KMS-11 (cell line): ENCODE measurements at regions not wholly inside any gene's neighbourhood (a gene's known extent, or its start where the extent isn't known, plus 50 kb on each side); places are given as distances from the start of the nearest gene placed in this dataset.

Experiments used
- H2AFZ ChIP-seq: fragments of 200-600 bp; sonication (generic); 2 replicates; pipeline ENCODE4 v1.6.1; 2016; ENCODE audit warnings: antibody characterized with exemption, mixed run types, low read depth
- H3K27ac ChIP-seq: fragments of 200-600 bp; sonication (generic); 2 replicates; pipeline ENCODE4 v1.6.1; 2016; ENCODE audit warnings: mild to moderate bottlenecking, mixed run types
- H3K27me3 ChIP-seq: fragments of 200-600 bp; sonication (generic); 2 replicates; pipeline ENCODE4 v1.6.1; 2017; ENCODE audit warnings: mild to moderate bottlenecking, low read depth, mixed run types, moderate library complexity; ENCODE audit not compliant: insufficient read depth
- H3K36me3 ChIP-seq: fragments of 200-600 bp; sonication (generic); 2 replicates; pipeline ENCODE4 v1.6.1; 2017; ENCODE audit warnings: mild to moderate bottlenecking, mixed run types; ENCODE audit not compliant: insufficient read depth
- H3K4me1 ChIP-seq: fragments of 200-600 bp; sonication (generic); 2 replicates; pipeline ENCODE4 v1.6.1; 2016; ENCODE audit warnings: mild to moderate bottlenecking, low read depth, mixed run types; ENCODE audit not compliant: poor library complexity, severe bottlenecking
- H3K4me2 ChIP-seq: fragments of 200-600 bp; sonication (generic); 2 replicates; pipeline ENCODE4 v1.7.0; 2016; ENCODE audit warnings: mild to moderate bottlenecking, mixed run types
- H3K4me3 ChIP-seq: fragments of 200-600 bp; sonication (generic); IDR thresholded peaks from 2 replicates; pipeline ENCODE4 v1.6.1; 2017; ENCODE audit warnings: low read depth, low read length, mixed read lengths; ENCODE audit not compliant: insufficient read depth
- H3K79me2 ChIP-seq: fragments of 200-600 bp; sonication (generic); 2 replicates; pipeline ENCODE4 v1.6.1; 2016; ENCODE audit warnings: low read depth, mixed run types; ENCODE audit not compliant: insufficient read depth
- H3K9ac ChIP-seq: fragments of 200-600 bp; sonication (generic); 2 replicates; pipeline ENCODE4 v1.6.1; 2016; ENCODE audit warnings: mild to moderate bottlenecking, mixed run types
- H4K20me1 ChIP-seq: fragments of 200-600 bp; sonication (generic); 2 replicates; pipeline ENCODE4 v1.6.1; 2016; ENCODE audit warnings: mild to moderate bottlenecking, mixed run types; ENCODE audit not compliant: insufficient read depth
- TF ChIP-seq, protein P1 (sequence below): fragments of 200-600 bp; sonication (generic); conservative IDR thresholded peaks from 2 replicates; pipeline ENCODE4 v1.6.1; 2017; ENCODE audit warnings: low read depth, mild to moderate bottlenecking, antibody characterized with exemption, low read length, moderate library complexity, mixed read lengths

DNA sequence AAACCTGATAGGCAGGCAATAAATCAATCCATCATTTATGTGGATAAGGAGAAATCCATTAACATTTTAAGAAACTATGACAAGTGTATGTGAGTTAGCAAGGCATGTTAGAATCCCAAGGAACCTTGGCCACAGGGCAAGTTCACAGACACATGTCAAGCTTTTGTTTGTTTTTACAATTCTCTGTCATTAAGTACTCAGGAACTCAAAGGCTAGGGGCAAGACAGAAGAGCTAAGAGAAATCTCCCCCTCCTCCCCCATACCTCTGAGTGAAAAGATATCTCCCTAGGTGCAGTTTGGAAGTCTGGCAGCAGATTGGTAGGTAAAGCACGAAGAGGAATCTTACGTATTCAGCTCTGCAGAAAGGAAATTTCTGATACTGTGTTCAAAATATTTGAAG, 348.1 kb downstream of the IRS1 start:
- Histone ChIP-seq H3K4me3 (no peak overlapping the region), H2AFZ (no peak overlapping the region), H3K4me2 (no peak overlapping the region), H4K20me1 (no peaks in the 10 kb centered on the region), H3K79me2 (no peaks in the 10 kb centered on the region), H3K36me3 (no peaks in the 10 kb centered on the region), H3K4me1 (no peaks in the 10 kb centered on the region), H3K9ac (no peak overlapping the region), H3K27ac (no peak overlapping the region), H3K27me3 (no peaks in the 10 kb centered on the region)
- TF ChIP-seq, protein P1, sequence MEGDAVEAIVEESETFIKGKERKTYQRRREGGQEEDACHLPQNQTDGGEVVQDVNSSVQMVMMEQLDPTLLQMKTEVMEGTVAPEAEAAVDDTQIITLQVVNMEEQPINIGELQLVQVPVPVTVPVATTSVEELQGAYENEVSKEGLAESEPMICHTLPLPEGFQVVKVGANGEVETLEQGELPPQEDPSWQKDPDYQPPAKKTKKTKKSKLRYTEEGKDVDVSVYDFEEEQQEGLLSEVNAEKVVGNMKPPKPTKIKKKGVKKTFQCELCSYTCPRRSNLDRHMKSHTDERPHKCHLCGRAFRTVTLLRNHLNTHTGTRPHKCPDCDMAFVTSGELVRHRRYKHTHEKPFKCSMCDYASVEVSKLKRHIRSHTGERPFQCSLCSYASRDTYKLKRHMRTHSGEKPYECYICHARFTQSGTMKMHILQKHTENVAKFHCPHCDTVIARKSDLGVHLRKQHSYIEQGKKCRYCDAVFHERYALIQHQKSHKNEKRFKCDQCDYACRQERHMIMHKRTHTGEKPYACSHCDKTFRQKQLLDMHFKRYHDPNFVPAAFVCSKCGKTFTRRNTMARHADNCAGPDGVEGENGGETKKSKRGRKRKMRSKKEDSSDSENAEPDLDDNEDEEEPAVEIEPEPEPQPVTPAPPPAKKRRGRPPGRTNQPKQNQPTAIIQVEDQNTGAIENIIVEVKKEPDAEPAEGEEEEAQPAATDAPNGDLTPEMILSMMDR, result no peak

- no peaks in the 10 kb centered on the region for H3K79me2 ChIP-seq
- no peak overlapping the region for H3K9ac ChIP-seq
- no peak overlapping the region for H3K4me3 ChIP-seq
- TF ChIP-seq, protein P1, result no peak
- H3K27me3 ChIP-seq, result no peaks in the 10 kb centered on the region
- no peaks in the 10 kb centered on the region for H4K20me1 ChIP-seq
- no peak overlapping the region for H3K27ac ChIP-seq
- no peak overlapping the region for H3K4me2 ChIP-seq
- no peak overlapping the region for H2AFZ ChIP-seq
- no peaks in the 10 kb centered on the region for H3K36me3 ChIP-seq
- H3K4me1 ChIP-seq, result no peaks in the 10 kb centered on the region
Measured at GRCh38 chr2:226450141-226450540, 349.5 kb downstream of the IRS1 start.

DNA sequence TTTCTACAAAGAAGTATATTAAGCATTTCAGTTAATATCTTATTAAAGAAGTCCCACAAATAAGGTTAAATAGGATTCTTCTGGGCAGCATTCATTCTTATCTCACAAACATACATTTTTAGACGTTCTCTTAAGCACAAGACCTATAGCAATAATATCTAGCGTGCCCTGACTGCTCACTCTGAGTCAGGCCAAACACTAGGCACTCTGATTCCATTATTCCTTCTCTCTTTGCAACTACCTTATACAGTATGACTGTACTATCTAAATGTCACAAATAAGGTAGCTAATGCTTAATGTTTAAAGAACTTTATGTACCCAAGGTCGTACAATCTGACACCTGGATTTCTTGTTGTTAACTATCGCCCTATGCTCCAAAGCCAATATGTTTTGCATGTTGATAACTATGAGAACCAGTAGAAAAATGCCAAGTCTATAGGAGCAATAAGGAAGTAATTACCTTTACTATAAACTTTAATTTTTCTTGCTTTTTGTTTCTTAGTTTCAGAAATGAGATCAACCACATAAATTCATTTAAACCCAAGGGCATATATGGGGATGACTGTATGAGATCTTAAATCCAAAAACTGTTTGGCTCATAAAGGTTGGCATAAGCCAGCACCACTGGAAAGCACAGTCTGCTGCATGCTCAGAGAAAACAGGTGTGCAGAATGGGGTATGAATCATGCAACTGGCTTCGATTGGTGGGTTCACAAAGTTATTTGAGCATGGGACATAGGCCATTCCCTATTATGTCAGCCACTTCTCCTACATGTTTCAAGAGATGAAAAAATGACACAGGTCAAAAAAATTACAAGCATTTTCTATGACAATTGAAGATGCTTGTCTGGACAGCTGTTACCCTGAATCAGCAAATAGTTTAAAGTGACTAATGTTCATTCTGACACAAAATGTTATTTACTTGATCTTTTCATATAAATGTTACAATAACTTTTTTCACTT, 352.0 kb downstream of the IRS1 start:
- no peak overlapping the region for H2AFZ ChIP-seq
- H3K36me3 ChIP-seq, result no peaks in the 10 kb centered on the region
- no peaks in the 10 kb centered on the region for H3K27me3 ChIP-seq
- H3K9ac ChIP-seq, result no peak overlapping the region
- H3K27ac ChIP-seq, result no peak overlapping the region
- no peak overlapping the region for H3K4me2 ChIP-seq
- TF ChIP-seq, protein P1, result no peak
- no peaks in the 10 kb centered on the region for H4K20me1 ChIP-seq
- no peaks in the 10 kb centered on the region for H3K4me1 ChIP-seq
- H3K79me2 ChIP-seq, result no peaks in the 10 kb centered on the region
- H3K4me3 ChIP-seq, result no peak overlapping the region

GRCh38 chr2:226446406-226447001, 353.1 kb downstream of the IRS1 start:
- Histone ChIP-seq H4K20me1 (no peaks in the 10 kb centered on the region), H3K9ac (no peak overlapping the region), H2AFZ (no peak overlapping the region), H3K27ac (no peak overlapping the region), H3K79me2 (no peaks in the 10 kb centered on the region), H3K4me3 (no peak overlapping the region), H3K36me3 (no peaks in the 10 kb centered on the region), H3K27me3 (no peaks in the 10 kb centered on the region), H3K4me1 (no peaks in the 10 kb centered on the region), H3K4me2 (no peak overlapping the region)
- TF ChIP-seq, protein P1, result no peak
